NCI-H1930 (cell line): ENCODE measurements at regions not wholly inside any gene's neighbourhood (a gene's known extent, or its start where the extent isn't known, plus 50 kb on each side); places are given as distances from the start of the nearest gene placed in this dataset.
"Not testable (repeated sequence)": the region's sequence is repeated elsewhere in the genome, so short reads cannot be mapped to it uniquely, and the experiment has no call there.

ENCODE experiments used
- DNase-seq, 2 experiments: peaks; one replicate each; lab custom pipeline; 2025; lab: John Stamatoyannopoulos, UW

- DNase-seq: peak in 1 of 2 experiments; percentile 22
Measured at GRCh38 chr15:93948726-93949125, 282.6 kb upstream of the MCTP2 start.

- DNase-seq: no peak
Measured at GRCh38 chr15:93943586-93943985, 287.8 kb upstream of the MCTP2 start.

DNA sequence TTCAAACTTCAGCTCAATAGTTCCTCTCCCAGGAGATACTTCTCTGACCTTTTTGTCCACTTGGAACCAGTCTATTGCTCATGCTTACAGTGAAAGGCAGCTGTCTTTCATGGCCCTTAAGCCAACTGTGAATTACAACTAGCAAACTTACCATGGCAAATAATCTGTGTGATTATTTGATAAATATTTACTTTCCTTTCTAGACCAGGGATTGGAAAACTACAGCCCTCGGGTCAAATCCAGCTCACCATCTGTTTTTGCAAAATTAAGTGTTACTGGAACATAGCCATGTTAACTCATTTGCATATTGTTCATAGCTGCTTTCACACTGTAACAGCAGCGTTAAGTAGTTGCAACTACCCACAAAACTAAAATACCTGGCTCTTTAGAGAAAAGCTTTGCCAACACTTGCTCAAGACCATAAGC lies 289.1 kb upstream of the MCTP2 start:
- DNase-seq: peak in 1 of 2 experiments; percentile 48

DNA sequence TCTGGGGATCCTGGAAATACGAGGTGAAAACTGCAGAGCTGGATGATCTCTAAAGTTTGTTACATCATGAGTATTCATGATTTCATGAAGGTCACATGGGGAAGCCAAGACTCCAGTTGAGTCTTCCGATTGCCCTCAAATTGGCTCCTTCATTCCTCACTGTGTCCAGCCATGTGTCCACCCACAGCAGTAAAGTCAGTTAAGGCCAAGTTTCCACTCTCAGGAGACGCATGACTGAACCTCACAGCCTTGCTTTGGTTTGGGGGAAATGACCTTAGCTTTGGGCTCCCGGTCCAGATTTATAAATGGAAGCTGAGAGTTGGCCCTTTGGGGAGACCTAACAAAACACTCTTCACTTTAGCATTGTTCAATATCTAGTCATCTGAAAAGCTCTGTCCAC lies 289.7 kb upstream of the MCTP2 start:
- no peak for DNase-seq

GRCh38 chr15:93940226-93940625 lies 291.1 kb upstream of the MCTP2 start:
- DNase-seq: no peak

DNA sequence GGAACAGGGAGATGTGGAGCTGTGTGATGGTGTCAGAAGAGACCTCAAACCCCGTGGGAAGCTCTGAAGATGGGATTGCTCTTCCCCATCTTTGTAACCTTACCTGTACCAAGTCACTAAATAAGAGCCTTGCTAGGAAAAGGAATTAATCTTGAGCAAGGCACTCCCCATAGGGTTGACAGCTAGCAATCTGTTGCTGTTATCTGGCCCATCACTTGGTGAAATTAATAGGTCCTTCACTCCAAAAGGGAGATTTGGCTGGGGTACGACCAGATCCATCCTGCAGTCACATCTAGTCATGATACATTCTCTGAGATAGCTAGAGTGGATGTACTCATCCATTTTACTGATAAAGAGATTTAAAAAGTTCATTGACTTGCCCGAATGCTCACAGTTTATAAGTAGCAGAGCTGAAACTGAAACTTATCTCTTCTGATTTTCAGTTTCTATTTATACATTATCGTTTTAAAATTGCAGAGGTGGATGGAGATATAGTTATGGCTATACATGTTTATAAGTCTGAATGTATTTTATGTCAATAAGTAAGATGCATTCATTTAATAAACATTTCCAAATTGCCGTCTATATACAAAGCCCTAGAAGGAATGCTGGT lies 299.1 kb upstream of the MCTP2 start:
- DNase-seq: no peak

GRCh38 chr15:93929375-93930094 lies 301.8 kb upstream of the MCTP2 start:
- no peak for DNase-seq

DNA sequence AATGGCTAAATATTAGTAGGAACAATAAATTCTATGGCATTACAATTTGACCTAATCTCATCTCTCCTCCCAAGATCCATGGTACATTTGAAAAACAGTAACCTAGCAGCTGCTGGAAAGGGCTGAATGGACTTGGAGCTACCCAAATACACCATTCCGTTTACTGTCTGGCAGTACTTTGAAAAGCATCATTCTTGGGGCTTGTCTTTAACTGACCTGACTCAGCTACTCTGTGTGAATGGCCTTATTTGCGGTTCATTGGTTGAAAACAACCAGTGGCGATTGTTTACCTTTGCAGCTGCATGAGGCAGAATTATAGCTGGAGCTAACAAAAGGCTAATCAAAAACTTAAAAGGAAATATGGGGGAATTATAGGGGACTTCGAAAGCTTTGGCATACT lies 311.2 kb upstream of the MCTP2 start:
- no peak for DNase-seq

GRCh38 chr15:93918801-93919200 lies 312.6 kb upstream of the MCTP2 start:
- not testable (repeated sequence) for DNase-seq

DNA sequence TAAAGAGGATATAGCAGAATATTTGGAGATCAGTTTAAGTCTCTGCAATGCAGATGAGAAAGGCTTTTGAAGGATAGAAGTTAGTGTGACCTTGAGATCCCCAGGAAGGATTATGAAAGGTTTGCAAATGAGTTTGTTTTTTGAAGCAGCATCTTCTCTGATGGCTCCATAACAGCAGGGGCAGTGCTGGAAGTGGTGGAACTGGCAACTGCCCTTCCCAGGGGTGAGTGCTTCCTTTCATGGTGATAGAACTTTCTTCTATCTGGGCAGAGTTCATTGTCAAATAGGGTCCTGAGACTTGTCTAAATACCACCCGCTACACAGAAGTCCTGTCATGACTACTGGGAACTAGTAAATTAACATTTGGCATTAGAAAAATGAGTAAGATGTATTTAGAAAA lies 314.2 kb upstream of the MCTP2 start:
- no peak for DNase-seq

DNA sequence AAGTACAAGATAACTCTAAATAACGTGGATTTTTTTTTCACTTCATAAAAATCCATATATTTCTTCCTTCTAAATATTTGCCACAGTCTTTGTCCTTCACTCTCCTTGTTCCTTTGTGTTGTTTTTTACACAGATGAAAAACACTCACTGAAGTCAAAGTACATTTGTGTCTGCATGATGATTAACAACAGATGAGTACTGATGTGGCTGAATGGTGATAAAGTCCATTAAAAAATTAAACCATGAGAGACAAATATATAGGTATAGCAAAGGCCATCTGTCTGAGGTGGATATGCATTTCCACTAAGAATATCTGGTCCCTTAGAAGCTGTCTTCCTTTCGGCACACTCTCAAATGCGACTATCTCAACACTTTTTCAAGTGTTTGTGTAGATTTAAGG lies 317.5 kb upstream of the MCTP2 start:
- no peak for DNase-seq

DNA sequence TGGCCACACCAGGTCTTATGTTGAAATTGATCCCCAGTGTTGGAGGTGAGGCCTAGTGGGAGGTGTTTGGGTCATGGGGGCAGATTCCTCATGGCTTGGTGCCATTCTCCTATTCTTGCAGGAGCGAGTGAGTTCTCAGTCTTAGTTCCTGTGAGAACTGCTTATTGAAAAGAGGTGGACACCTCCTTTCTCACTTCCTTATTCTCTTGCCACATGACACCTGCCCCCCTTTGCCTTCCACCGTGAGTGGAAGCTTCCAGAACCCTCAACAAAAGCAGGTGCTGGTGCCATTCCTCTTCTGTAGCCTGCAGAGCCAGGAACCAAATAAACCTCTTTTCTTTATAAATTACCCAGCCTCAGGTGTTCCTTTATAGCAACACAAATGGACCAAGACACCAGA lies 318.1 kb upstream of the MCTP2 start:
- DNase-seq: no peak

GRCh38 chr15:93900476-93901400 lies 330.6 kb upstream of the MCTP2 start:
- DNase-seq: no peak

- DNase-seq: no peak
Measured at GRCh38 chr15:93899817-93900216, 331.5 kb upstream of the MCTP2 start.

GRCh38 chr15:93897377-93897776 lies 334.0 kb upstream of the MCTP2 start:
- DNase-seq: no peak

- DNase-seq: peak; percentile 86 to 93
Measured at GRCh38 chr15:93895976-93896770, 335.2 kb upstream of the MCTP2 start.

DNA sequence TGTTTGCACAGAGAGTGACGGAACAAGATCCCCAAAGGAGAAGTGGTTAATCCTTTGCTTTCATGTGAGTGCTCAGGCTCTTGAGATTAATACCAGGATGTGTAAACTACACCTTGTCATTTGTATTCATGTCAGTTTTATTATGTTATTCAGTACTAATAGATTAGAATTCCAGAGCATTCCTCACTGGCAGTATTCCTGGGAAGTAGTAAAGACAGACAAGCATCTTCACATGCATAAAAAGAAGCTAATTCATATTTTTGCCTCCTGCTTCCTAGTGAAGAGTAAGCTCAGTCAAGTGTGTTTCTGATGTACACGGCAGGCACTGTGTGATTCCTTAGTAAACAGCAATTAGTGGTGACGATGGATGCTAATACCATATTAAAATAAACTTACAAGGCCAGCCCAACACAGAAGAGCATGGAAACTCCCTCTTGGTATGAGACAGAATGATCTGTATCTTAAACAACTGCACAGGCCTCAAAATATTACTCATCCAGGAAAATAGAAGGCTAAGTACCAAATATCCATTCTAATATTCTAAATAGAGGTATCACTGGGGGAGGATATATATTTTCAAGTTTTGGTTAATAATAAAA lies 336.8 kb upstream of the MCTP2 start:
- DNase-seq: no peak

GRCh38 chr15:93887151-93887550 lies 344.2 kb upstream of the MCTP2 start:
- peak; percentile 7 to 28 for DNase-seq

DNA sequence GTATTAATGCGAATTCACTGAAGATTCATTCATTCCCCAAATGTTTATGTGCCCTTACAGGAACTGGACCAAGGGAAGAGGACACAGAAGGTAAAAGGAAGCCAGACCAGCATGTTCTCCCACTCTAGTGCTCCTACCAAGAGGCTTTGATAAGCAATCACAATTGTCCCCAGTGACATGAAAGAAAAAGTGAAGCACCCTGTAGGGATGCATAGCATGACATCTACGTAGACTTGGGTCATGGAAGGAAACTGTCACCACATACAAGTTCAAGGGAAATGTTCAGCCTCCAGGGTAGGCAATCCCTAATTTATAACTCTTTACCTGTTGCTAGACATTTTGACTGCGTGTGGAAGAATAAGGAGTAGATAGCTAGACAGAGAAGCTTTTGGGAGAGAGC lies 348.6 kb upstream of the MCTP2 start:
- DNase-seq: no peak

DNA sequence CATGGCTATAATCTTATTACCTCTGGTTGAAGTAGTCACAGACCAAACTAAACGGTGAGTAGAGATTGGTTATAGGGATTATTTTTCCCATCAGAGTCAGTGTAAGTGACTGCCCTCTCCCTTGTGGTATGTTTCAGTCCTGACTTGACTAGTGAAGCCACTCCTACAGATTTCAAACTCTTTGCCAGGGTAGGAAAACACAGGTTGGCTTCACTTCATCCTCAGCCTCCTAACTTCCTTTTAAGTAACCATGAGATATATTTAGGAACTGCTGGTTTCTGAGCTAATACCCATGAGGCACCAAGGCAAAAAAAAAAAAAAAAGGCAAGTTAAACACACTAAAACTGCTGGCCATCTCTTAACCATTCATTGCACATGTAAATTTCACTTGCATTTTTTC lies 349.2 kb upstream of the MCTP2 start:
- DNase-seq: no peak

DNA sequence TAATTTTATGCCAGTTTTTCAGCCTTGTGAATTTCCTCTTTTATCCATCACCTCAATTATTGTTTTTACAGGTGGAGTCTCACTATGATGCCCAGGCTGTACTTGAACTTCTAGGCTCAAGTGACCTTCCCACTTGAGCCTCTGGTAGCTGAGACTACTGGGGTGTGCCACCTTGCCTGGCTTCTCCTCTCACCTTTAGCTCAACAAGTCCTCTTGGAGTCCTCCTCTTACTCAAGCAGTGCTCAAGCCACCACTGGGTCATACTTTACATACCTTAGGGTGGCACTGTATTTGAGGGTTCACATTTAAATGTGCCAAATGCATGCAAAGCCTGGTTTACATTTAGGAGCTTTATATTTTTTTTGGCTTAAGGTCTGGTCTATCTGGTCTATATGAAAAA lies 350.1 kb upstream of the MCTP2 start:
- no peak for DNase-seq

DNA sequence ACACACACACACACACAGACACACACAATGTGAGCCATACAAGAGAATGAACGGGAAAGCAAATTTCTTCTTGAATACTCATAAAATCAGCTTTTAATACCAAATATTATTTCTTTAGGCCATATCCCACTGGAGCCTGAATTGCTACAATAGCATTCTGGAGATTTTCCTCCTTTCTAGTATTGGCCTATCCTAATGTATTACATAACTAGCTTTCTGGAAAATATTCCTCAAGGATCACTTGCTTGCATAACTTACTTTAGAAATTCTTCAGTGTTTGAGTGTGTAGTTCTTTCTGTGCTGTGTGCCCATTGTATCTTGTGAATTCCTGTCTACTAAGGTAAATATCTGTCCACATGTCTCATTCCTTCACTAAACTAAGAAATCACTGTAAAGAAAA lies 351.0 kb upstream of the MCTP2 start:
- DNase-seq: no peak
